CD8-positive, alpha-beta memory T cell (primary cell): ENCODE measurements at regions not wholly inside any gene's neighbourhood (a gene's known extent, or its start where the extent isn't known, plus 50 kb on each side); places are given as distances from the start of the nearest gene placed in this dataset.

ENCODE experiments used
- CTCF ChIA-PET: fragments of 350-600 bp; sonication (Branson Sonifier 250); formaldehyde crosslinking; loops from one replicate; lab custom pipeline; 2021; ENCODE audit warnings: antibody characterized with exemption; lab: Charles Lee
- POLR2A ChIA-PET: fragments of 350-600 bp; sonication (Branson Sonifier 250); formaldehyde crosslinking; loops from one replicate; lab custom pipeline; 2021; ENCODE audit warnings: antibody characterized with exemption; lab: Charles Lee
- DNase-seq, 5 donors: peaks; one replicate each; pipeline versions ENCODE4 v3.0.0 to v3.0.0-alpha.2; 2020 to 2022; ENCODE audit warnings: mixed read lengths in 1 of 5
- H3K27ac ChIP-seq: one replicate; pipeline ENCODE4 v1.7.0; 2013; ENCODE audit warnings: low read depth, mild to moderate bottlenecking, low read length, moderate library complexity
- H3K27me3 ChIP-seq: 2 replicates; pipeline ENCODE4 v1.7.0; 2013; ENCODE audit warnings: low read length, mild to moderate bottlenecking; ENCODE audit not compliant: insufficient read depth, poor library complexity, severe bottlenecking
- H3K36me3 ChIP-seq: 2 replicates; pipeline ENCODE4 v1.7.0; 2013; ENCODE audit warnings: mild to moderate bottlenecking, low read length, moderate library complexity; ENCODE audit not compliant: insufficient read depth
- H3K4me1 ChIP-seq: 2 replicates; pipeline ENCODE4 v1.7.0; 2013; ENCODE audit warnings: mild to moderate bottlenecking, low read length, moderate library complexity; ENCODE audit not compliant: insufficient read depth
- H3K4me3 ChIP-seq: 2 replicates; pipeline ENCODE4 v1.7.0; 2013; ENCODE audit warnings: mild to moderate bottlenecking, low read length
- H3K9me3 ChIP-seq: 2 replicates; pipeline ENCODE4 v1.7.0; 2013; ENCODE audit warnings: mild to moderate bottlenecking, low read length
- H3K27ac Mint-ChIP-seq, 8 donors: one replicate each; pipeline ENCODE4 v1.8.0; 2020 to 2021; ENCODE audit warnings: mixed read lengths in 8 of 8, mild to moderate bottlenecking in 6 of 8, inconsistent platforms in 3 of 8, moderate library complexity in 3 of 8
- H3K27me3 Mint-ChIP-seq, 2 donors: one replicate each; pipeline ENCODE4 v1.8.0; 2020 to 2021; ENCODE audit warnings: mixed read lengths in 2 of 2, mild to moderate bottlenecking in 1 of 2, moderate library complexity in 1 of 2
- H3K36me3 Mint-ChIP-seq, 3 donors: one replicate each; pipeline ENCODE4 v1.8.0; 2020 to 2021; ENCODE audit warnings: mixed read lengths in 3 of 3, inconsistent platforms in 1 of 3, mild to moderate bottlenecking in 1 of 3
- H3K4me1 Mint-ChIP-seq, 3 donors: one replicate each; pipeline ENCODE4 v1.8.0; 2020 to 2021; ENCODE audit warnings: mixed read lengths in 3 of 3, inconsistent platforms in 1 of 3, mild to moderate bottlenecking in 1 of 3
- H3K4me3 Mint-ChIP-seq, 7 donors: one replicate each; pipeline ENCODE4 v1.8.0; 2020 to 2021; ENCODE audit warnings: mixed read lengths in 7 of 7, mild to moderate bottlenecking in 6 of 7, moderate library complexity in 4 of 7, inconsistent platforms in 2 of 7
- H3K9me3 Mint-ChIP-seq, 5 donors: one replicate each; pipeline ENCODE4 v1.8.0; 2020 to 2022; ENCODE audit warnings: mixed read lengths in 5 of 5, mild to moderate bottlenecking in 3 of 5, moderate library complexity in 2 of 5, inconsistent platforms in 1 of 5

DNA sequence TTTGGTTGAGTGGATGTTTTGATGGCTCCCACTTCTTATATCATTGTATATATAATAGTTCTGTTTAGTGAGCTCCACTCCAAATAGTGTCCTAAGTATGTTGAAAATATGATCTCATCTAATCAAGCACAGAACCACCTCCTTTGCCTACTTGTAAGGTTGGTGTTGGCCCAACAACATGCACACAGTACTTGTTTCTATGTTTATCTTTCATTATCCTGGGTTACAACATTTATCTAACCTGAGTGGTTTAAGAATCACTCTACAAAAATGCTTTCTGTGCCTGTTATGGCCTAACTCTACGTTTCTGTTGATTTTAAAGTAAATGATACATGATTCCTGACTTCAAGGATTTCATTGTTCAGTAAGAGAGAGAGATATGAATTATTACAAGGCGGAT lies 281.9 kb downstream of the FIGN start:
- DNase-seq = no peak
- CTCF ChIA-PET = no interaction called here
- H3K27ac ChIP-seq = no peak overlapping the region
- Mint-ChIP-seq H3K27me3 (no peaks in the 10 kb centered on the region), H3K4me1 (no peaks in the 10 kb centered on the region), H3K9me3 (peaks cover 0 to 33% (median 4%) of the 10 kb centered on the region in 5 donors), H3K27ac (no peak overlapping the region), H3K36me3 (no peaks in the 10 kb centered on the region), H3K4me3 (no peak overlapping the region)
- no peaks in the 10 kb centered on the region for H3K36me3 ChIP-seq
- H3K27me3 ChIP-seq = no peaks in the 10 kb centered on the region
- no peak overlapping the region for H3K4me3 ChIP-seq
- no peaks in the 10 kb centered on the region for H3K4me1 ChIP-seq
- H3K9me3 ChIP-seq = no peaks in the 10 kb centered on the region
- POLR2A ChIA-PET = no interaction called here

DNA sequence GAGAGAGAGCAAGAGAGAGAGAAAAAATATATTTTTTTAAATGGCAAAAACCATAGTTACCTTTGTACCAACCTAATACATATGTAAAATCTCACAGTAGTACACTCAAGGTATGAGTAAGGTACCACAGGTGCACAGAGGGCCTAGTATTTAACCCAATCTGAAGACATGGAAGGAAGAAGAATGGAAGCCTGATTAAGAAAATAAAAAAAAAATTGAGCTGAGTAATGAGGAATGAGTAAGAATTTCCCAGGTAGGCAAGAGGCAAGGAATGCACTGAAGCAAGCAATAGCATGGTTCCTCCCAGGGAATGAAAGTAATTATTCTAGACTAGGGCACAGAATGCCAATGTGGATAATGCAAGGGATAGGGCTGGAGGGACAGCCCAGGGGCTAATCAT lies 294.2 kb downstream of the FIGN start:
- CTCF ChIA-PET = no interaction called here
- Mint-ChIP-seq H3K27me3 (peaks cover 0 to 1% of the 10 kb centered on the region in 2 donors), H3K27ac (peak overlapping the region in 1 of 8 donors; percentile 23), H3K36me3 (no peaks in the 10 kb centered on the region), H3K4me3 (no peak overlapping the region), H3K9me3 (peaks cover 0 to 17% (median 6%) of the 10 kb centered on the region in 5 donors), H3K4me1 (no peaks in the 10 kb centered on the region)
- Histone ChIP-seq H3K27me3 (no peaks in the 10 kb centered on the region), H3K4me3 (no peak overlapping the region), H3K27ac (no peak overlapping the region), H3K9me3 (no peaks in the 10 kb centered on the region), H3K36me3 (no peaks in the 10 kb centered on the region), H3K4me1 (no peaks in the 10 kb centered on the region)
- no peak for DNase-seq
- POLR2A ChIA-PET = no interaction called here

DNA sequence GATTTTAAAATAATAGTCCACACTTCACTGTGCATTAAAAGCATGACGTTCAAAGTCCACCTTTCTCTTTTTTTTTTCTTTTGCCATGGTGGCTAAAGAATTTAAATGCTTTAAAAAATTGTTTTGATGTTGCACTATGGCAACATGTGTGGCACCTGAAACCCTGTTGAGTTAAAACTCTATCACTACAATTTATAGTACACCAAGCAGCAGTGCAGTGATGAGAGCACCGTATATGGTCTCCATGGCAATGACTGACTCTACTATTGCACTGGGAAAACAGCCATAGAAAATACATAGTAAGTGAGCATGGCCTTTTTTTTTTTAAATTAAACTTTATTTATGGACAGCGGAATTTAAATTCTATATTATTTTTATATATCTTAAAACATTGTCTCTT lies 298.8 kb downstream of the FIGN start:
- no peak overlapping the region for H3K27ac ChIP-seq
- H3K9me3 Mint-ChIP-seq = peaks cover 2 to 13% (median 6%) of the 10 kb centered on the region in 5 donors
- no peaks in the 10 kb centered on the region for H3K4me1 ChIP-seq
- DNase-seq = no peak
- H3K36me3 Mint-ChIP-seq = no peaks in the 10 kb centered on the region
- no peak overlapping the region for H3K4me3 Mint-ChIP-seq
- no peaks in the 10 kb centered on the region for H3K9me3 ChIP-seq
- H3K36me3 ChIP-seq = no peaks in the 10 kb centered on the region
- H3K27me3 ChIP-seq = no peaks in the 10 kb centered on the region
- H3K27me3 Mint-ChIP-seq = no peaks in the 10 kb centered on the region
- no peaks in the 10 kb centered on the region for H3K4me1 Mint-ChIP-seq
- H3K27ac Mint-ChIP-seq = no peak overlapping the region
- ChIA-PET POLR2A (no interaction called here), CTCF (no interaction called here)
- H3K4me3 ChIP-seq = no peak overlapping the region

DNA sequence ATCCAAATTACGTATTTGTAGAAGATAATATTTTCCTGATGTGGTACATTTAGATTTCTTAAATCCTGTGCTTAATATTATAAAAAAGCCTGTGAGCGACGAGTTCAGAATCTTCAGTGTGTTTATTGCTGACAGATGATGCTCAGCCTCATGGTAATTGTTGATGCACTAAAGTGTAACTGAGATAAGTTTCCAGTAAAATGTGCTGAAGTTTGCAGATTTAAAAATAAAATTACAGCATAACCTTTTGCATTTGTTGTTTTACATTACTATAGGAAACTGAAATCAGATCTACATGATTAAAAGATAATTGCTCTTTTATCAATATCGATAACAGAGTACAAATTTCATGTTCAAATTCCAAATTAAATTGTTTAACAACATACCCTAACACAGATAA lies 307.6 kb downstream of the FIGN start:
- no peak overlapping the region for H3K27ac Mint-ChIP-seq
- Histone ChIP-seq H3K4me3 (no peak overlapping the region), H3K27ac (no peak overlapping the region), H3K4me1 (no peaks in the 10 kb centered on the region), H3K27me3 (no peaks in the 10 kb centered on the region), H3K36me3 (no peaks in the 10 kb centered on the region), H3K9me3 (no peaks in the 10 kb centered on the region)
- H3K9me3 Mint-ChIP-seq = peaks cover 1 to 29% (median 3%) of the 10 kb centered on the region in 5 donors
- no peak overlapping the region for H3K4me3 Mint-ChIP-seq
- POLR2A ChIA-PET = no interaction called here
- no peaks in the 10 kb centered on the region for H3K36me3 Mint-ChIP-seq
- CTCF ChIA-PET = no interaction called here
- no peak for DNase-seq
- H3K27me3 Mint-ChIP-seq = no peaks in the 10 kb centered on the region
- H3K4me1 Mint-ChIP-seq = no peaks in the 10 kb centered on the region

DNA sequence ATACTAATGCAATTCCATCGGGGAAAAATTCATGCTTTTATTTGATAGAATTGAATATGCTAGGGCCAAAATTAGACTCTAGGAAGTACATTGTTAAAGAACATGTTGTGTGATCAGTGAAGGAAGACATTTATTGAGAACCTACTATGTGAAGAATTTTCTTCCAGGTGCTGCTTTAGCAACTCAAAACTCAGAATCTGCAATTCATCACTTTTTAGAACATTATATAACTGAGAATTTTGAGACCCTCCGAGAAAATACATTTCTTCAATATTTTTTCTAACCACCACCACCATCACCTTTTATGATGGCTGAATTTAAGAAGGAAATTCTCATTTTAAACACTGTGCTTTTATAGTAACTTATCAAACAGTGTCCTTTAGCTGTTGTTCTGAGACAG lies 315.2 kb downstream of the FIGN start:
- Mint-ChIP-seq H3K27me3 (no peaks in the 10 kb centered on the region), H3K4me1 (no peaks in the 10 kb centered on the region), H3K9me3 (peaks cover 0 to 27% (median 2%) of the 10 kb centered on the region in 5 donors), H3K36me3 (no peaks in the 10 kb centered on the region), H3K4me3 (no peak overlapping the region), H3K27ac (no peak overlapping the region)
- H3K27ac ChIP-seq = no peak overlapping the region
- H3K4me1 ChIP-seq = no peaks in the 10 kb centered on the region
- no peaks in the 10 kb centered on the region for H3K36me3 ChIP-seq
- no peaks in the 10 kb centered on the region for H3K9me3 ChIP-seq
- ChIA-PET CTCF (no interaction called here), POLR2A (no interaction called here)
- no peaks in the 10 kb centered on the region for H3K27me3 ChIP-seq
- H3K4me3 ChIP-seq = no peak overlapping the region
- DNase-seq = no peak

DNA sequence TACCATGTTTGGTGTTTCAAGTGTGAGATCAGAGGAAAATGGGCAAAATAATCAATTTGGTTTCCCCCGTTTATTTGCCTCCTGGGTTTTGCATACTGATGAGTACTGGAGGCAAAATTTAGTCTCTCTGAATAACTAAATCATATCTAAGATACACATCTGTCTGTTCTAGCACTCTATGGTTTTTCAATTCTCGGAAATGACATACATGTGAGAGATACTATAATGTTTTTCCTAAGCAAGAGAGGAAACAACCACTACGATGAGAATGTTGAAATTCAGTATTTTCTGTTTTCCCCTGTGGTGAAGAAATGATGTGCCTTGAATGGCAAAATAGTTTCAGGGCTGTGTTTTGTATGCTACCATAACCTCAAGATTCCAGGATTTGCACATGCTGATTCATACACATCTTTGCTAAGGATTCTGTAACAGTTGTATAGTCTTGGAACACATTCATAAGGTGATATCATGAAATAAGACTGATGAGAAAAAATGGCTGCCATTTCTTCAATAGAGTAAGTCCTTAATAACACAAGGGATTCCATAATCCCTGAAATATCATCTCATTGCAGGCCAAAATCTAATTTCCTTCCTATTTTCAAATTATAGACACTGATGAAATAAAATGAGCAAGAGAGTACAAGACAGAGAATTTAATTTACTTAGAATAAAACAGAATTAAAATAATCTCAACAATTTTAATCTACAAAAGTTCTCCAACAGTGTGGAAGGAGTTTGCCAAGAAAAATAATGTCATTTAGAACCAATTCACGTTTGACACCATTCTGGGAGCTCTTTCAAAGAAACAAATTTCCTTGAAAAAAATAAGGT lies 316.6 kb downstream of the FIGN start:
- ChIA-PET POLR2A (no interaction called here), CTCF (no interaction called here)
- Histone ChIP-seq H3K4me3 (no peak overlapping the region), H3K9me3 (no peaks in the 10 kb centered on the region), H3K27ac (no peak overlapping the region), H3K36me3 (no peaks in the 10 kb centered on the region), H3K27me3 (no peaks in the 10 kb centered on the region), H3K4me1 (no peaks in the 10 kb centered on the region)
- Mint-ChIP-seq H3K4me1 (no peaks in the 10 kb centered on the region), H3K27me3 (no peaks in the 10 kb centered on the region), H3K4me3 (no peak overlapping the region), H3K9me3 (peaks cover 2 to 22% (median 9%) of the 10 kb centered on the region in 5 donors), H3K36me3 (no peaks in the 10 kb centered on the region), H3K27ac (no peak overlapping the region)
- DNase-seq = no peak

DNA sequence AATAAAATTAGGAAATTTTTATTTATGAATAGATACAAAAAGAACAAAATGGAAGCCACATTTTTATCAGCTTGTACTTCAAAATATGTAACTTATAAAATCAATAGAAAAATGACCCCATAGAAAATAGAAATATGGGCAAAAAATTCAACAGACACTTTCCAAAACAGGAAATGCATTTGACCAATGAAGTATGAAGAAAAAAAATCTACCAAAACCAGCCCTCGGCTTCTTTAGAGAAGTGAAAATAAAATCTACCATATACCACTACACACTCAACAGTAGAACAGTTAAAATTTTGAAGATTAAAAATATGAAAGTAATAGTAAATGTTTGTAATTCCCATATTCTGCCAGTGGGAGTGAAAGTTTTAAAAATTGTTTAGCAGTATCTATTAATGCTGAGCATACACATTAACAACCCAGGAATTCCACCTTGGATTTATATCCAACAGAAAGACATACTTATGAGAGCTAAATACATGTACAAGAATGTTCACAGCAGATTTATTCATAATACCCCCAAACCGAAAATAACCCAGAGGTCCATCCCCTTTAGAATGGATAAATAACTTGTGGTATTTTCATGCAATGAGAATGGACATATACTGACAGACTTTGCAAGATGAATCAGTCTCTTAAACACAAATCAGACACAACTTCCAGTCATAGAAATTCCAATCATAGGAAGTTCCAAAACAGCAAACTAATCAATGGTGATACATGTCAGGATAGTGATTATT lies 318.0 kb downstream of the FIGN start:
- Histone ChIP-seq H3K36me3 (no peaks in the 10 kb centered on the region), H3K9me3 (no peaks in the 10 kb centered on the region), H3K27ac (no peak overlapping the region), H3K4me1 (no peaks in the 10 kb centered on the region), H3K4me3 (no peak overlapping the region), H3K27me3 (no peaks in the 10 kb centered on the region)
- ChIA-PET POLR2A (no interaction called here), CTCF (no interaction called here)
- Mint-ChIP-seq H3K4me3 (no peak overlapping the region), H3K27ac (no peak overlapping the region), H3K9me3 (peaks cover 2 to 24% (median 10%) of the 10 kb centered on the region in 5 donors), H3K4me1 (no peaks in the 10 kb centered on the region), H3K27me3 (no peaks in the 10 kb centered on the region), H3K36me3 (no peaks in the 10 kb centered on the region)
- DNase-seq = no peak

DNA sequence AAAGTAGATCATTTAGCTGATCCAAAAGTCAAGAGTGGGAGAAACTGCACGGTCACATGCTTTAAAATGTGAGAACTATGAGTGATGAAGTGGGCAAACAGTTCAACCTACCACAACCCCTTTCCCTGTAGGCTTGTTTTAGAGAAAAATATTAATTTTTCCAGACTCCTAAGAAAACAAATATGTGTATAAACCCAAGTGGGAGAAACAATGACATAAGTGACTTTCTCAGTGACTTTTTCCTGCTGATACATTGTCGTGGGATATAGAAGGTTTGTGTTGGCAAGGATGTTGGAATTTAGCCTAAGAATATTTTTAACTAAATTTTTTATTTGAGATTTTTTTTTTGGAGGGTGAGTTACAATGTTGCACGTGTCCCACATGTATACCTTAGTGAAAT lies 321.7 kb downstream of the FIGN start:
- CTCF ChIA-PET = no interaction called here
- POLR2A ChIA-PET = no interaction called here
- H3K9me3 ChIP-seq = no peaks in the 10 kb centered on the region
- H3K27ac ChIP-seq = no peak overlapping the region
- Mint-ChIP-seq H3K9me3 (peaks cover 5 to 22% (median 16%) of the 10 kb centered on the region in 5 donors), H3K4me1 (no peaks in the 10 kb centered on the region), H3K27me3 (no peaks in the 10 kb centered on the region), H3K4me3 (no peak overlapping the region), H3K27ac (no peak overlapping the region), H3K36me3 (no peaks in the 10 kb centered on the region)
- H3K4me3 ChIP-seq = no peak overlapping the region
- no peaks in the 10 kb centered on the region for H3K27me3 ChIP-seq
- DNase-seq = no peak
- no peaks in the 10 kb centered on the region for H3K36me3 ChIP-seq
- H3K4me1 ChIP-seq = no peaks in the 10 kb centered on the region
